ENCODE measurements at regions not wholly inside any gene's neighbourhood (a gene's known extent, or its start where the extent isn't known, plus 50 kb on each side); places are given as distances from the start of the nearest gene placed in this dataset.

- no peak for DNase-seq (ENCODE audit: low read depth in 3 of 3)
These were observed 326.1 kb upstream of the EMCN start for GRCh38 chr4:100843910-100844309.

DNA sequence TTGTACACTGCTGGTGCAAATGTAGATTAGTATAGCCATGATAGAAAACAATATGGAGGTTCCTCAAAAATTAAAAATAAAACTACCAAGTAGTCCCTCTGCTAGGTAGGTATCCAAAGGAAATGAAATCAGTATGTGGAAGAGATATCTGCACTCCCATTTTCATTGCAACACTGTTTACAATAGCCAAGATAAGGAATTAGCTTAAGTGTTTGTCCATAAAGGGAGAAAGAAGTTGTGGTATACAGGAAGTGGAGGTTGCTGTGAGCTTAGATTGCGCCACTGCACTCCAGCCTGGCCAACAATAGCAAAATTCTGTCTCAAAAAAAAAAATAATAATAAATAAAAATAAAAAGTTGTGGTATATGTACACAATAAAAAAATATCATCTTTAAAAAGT lies 325.0 kb upstream of the EMCN start:
- DNase-seq (ENCODE audit: low read depth in 3 of 3) = no peak

- DNase-seq (ENCODE audit: low read depth in 3 of 3) = no peak
These were observed 324.1 kb upstream of the EMCN start for GRCh38 chr4:100841911-100842310.

- no peak for DNase-seq (ENCODE audit: low read depth in 3 of 3)
These were observed 321.9 kb upstream of the EMCN start for GRCh38 chr4:100839712-100840111.

GRCh38 chr4:100838286-100838685 lies 320.5 kb upstream of the EMCN start:
- DNase-seq (ENCODE audit: low read depth in 3 of 3) = no peak

GRCh38 chr4:100836929-100837328 lies 319.1 kb upstream of the EMCN start:
- DNase-seq (ENCODE audit: low read depth in 3 of 3) = no peak

DNA sequence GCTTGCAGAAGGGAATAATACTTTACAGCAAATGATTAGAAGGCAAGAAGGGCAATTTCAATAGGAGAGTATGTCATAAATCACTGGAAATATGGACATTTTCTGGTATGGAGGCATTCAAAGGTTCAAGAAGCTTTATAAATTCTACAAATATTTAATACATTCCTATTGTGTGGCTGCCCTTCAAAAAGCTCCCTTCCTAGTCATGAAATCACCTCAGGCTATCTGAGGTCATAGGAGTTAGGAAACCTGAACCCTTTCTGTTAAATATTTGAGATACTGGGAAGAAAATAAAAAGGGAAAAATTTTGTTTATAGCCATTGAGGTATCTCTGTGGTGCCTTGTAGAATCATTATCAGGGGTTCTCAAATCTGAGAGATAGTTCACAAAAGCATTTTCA lies 316.8 kb upstream of the EMCN start:
- DNase-seq (ENCODE audit: low read depth in 3 of 3) = no peak

GRCh38 chr4:100833906-100834305 lies 316.1 kb upstream of the EMCN start:
- DNase-seq (ENCODE audit: low read depth in 3 of 3) = no peak

GRCh38 chr4:100828986-100829685 lies 311.3 kb upstream of the EMCN start:
- no peak for DNase-seq (ENCODE audit: low read depth in 3 of 3)

DNA sequence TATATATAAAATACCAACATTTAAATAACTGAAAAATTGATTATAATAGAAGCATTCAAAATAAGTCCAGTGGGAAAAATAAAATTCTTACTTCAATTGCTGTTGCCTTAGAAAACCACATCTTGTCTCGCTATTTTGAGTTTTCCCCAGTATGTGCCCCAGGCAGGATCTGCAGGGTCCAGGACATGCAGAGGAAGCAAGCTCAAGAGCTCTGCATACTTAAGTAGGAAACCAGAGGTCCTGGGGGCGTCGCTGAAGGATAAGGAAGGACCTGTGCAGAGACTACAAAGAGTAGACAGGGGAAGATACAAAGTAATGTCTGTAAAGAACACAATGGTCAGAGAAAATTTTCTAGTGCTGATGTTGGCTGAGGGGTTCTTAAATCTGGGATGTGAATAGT lies 310.5 kb upstream of the EMCN start:
- no peak for DNase-seq (ENCODE audit: low read depth in 3 of 3)

DNA sequence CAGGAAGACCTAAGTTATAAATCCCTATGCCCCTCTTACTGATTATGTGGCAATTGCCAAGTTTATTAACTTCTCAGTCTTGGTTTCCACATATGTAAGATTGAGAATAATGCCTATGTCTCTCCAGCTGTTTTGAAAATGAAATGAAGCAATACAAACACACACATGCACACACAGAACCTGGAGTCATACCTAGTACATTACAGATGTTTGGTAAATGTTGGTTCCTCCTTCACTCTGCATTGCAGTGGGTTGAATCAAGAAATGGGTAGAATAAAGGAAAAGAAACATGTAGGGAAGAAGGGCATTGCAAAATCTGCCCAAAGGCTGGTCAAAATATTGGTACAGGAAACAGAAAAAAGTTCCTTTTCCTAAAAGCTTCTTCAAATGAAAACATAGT lies 309.9 kb upstream of the EMCN start:
- no peak for DNase-seq (ENCODE audit: low read depth in 3 of 3)

DNA sequence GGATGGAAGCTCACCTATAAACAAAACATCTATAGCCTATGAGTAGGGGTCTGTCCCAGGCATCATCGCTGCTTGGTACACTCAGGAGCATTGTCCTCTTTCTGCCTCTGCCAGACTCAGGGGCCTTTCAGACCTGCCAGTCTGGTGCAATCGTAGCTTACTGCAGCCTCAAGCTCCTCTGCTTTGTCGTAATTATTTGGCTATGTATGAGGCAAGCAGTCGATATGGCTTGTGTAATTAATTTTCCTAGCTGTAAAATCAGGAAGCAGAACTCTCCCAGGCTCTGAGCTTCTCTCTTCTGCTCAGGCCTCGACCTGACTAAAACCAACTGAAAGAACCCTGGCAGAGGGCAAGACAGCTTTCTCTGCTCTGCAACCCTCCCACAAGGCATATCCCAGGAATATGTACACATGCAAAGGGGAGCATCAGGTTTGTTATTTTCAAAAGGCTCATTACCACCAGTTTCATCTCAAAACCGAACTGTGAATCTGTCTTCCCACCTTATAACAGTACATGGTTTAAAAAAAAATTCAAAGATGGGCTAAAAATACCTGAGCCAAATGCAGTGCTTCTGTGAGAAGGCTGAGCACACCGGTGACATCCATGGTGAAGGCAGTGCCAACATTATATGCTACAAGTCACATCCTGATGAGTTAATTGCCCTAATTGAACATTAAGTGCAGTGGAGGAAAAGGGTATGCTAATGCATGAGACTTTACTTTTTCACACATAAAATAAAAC lies 309.2 kb upstream of the EMCN start:
- no peak for DNase-seq (ENCODE audit: low read depth in 3 of 3)

- DNase-seq (ENCODE audit: low read depth in 3 of 3) = no peak
These were observed 308.2 kb upstream of the EMCN start for GRCh38 chr4:100826067-100826466.

DNA sequence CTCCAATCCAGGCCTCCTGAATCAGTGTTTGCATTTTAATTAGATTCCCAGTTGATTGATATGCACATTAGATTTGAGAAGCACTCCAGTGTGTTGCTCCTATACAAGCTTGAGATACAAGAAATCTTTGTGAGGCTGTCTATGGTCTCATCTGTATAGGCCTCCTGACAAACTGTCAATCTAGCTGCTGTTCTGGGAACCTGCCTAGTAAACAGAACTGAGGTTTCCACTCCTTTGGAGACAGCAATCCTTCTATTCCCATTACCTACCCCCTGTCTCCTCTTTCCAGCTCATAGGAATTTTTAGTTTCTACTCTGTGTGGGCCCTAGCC lies 306.1 kb upstream of the EMCN start:
- DNase-seq (ENCODE audit: low read depth in 3 of 3) = no peak

DNA sequence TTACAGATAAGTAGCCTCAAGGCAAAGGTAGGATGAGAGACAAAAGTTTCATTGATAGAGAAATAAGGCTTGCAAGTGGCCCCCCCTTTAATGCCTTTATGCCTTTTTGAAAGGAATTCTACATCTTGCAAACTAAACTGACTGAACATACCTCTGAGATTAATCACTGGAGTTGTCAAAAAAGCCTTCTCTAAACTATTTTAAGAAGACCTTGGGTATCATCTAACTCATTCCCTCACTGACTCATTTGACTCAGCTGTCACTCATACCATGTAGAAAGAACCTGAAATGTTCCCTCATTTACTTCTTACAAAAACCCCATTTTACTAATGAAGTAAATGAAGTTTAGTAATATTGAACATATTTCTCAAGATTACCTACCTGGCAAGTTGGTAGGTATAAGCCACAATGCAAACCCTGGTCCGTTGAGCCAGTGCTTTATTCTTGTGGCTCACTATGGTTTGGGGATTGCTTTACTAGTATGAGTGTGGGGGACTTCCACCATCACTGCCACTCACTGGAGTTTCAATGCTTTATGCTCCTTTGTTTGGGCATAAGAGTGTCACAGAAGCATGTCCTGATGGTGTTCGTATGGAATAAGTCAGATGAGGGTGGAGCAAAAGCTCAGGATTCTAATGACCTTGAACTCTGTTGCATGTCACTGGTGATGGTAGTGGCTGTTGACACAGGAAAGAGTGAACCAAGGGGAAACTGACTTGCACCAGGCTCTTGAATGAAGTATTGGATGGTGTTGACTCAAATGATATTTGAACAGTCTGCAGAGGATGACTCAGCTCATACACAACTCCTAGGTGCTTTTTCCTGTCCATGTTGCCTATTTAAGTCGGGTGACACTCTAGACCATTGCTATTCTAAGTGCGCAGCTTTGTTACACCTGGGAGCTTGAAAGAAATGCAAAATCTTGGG lies 305.5 kb upstream of the EMCN start:
- DNase-seq (ENCODE audit: low read depth in 3 of 3) = peak in 2 of 3 donors; percentile 2 to 13

GRCh38 chr4:100820249-100820648 lies 302.4 kb upstream of the EMCN start:
- DNase-seq (ENCODE audit: low read depth in 3 of 3) = no peak

DNA sequence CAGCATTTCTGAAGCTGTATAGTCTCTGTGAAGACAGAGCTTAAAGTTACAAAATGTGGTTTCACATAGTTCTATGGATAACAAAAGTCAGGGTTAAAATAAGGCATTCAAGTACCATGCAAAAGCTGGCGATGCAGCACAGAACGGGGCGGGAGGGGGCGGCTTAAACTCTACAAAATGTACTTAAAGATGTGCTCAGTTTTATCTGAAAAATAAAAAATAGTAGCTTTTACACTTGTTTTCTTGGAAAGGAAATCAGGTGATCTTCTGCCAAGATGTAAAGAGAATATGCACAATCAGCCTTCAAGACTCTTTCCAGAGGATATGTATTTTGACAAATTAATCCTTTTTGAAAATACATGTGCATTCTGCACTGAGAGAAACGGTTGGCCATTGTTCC lies 301.7 kb upstream of the EMCN start:
- no peak for DNase-seq (ENCODE audit: low read depth in 3 of 3)

- no peak for DNase-seq (ENCODE audit: low read depth in 3 of 3)
These were observed 298.7 kb upstream of the EMCN start for GRCh38 chr4:100816436-100817045.

DNA sequence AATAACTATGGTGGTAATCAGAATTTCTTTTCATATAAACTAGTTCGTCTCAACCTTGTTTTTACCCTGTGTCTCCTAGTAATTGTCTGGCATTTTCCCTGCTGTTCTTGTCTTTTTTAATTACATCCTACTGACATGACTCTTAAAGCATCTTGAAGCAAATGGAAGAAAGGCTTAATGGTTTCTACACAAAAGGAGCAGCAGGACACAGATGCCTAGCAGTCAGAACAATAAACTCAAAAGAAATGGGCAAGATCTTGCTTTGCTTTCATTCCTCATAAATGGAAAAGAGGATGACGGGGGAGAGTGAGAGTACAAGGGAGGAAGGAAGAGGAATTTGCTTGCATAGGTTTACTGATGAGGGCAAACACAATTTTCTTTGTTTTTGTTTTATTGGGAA lies 293.2 kb upstream of the EMCN start:
- no peak for DNase-seq (ENCODE audit: low read depth in 3 of 3)

DNA sequence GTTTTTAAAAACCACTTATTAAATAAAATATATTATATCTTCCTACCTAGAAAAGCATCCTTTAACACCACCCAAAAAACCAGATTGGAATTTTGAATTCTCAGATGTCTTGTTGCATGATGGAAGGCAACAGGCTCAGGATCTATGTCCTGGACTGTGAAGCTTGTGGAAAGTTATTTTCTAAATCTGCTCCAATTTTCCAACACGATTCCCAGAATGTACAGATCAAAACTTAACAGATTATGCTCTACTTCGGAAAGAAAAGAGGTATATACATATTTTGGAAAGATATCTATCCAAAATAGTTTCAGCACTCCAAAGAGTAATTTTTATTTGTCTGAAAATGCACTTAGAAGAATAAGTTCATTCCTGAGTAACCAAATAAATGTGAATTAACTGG lies 291.7 kb upstream of the EMCN start:
- DNase-seq (ENCODE audit: low read depth in 3 of 3) = no peak

DNA sequence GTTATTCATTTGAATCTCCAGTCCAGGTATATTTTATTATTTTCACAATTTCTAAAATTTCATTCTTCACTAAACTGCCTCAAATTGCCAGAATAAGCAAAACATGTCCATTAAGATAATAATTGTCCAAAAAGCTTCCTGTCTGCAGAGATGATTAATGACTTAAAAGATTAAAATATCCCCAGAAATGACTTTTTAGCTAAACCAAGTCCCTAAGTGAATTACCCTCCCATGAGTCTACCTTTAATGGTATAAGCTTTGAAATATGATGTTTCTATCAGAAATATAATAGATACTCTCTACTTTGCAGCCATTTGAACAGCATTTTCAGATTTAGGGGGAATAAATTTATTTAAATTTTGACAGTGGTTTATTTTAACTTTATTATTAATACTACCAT lies 289.2 kb upstream of the EMCN start:
- no peak for DNase-seq (ENCODE audit: low read depth in 3 of 3)

DNA sequence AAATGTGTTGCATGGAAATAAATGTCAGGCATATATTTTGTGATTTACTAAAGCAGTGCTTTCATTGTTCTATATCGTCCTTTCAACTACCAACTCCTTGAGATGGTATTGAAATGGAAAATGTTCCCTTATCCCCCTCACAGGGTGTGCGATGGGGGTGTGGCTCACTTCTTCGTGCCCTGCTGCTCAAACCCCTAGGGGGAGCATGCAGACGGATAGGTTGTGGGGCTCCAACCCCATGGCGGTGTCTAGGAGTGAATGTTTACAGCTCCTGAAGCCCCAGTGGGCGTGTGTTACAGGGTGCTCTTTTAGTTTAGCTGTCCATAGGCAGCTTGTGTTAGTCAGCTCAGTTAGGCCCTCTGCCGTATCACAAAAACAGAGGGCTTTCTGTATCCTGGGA lies 287.7 kb upstream of the EMCN start:
- no peak for DNase-seq (ENCODE audit: low read depth in 3 of 3)
